ENCODE measurements at regions not wholly inside any gene's neighbourhood (a gene's known extent, or its start where the extent isn't known, plus 50 kb on each side); places are given as distances from the start of the nearest gene placed in this dataset.

DNA sequence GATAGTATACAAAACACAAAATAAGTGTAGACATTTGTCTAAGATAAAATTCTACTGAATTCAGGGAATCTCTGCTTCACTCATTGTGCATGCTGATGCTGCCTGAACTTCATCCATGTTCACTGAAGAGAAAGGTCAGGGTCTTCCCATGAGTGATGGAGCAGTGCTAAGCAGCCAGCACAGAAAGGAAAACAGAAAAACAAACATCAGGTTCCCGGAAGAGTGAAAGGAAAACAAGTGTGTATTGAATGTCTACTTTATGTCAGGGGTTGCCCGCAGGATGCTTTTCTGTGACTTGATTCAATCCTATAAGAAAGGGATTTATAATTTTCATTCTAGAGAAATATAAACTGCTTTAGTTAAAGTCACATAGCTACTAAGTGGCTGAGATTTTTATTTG, 522.4 kb downstream of the RAB28 start:
- TF ChIP-seq, protein P1, sequence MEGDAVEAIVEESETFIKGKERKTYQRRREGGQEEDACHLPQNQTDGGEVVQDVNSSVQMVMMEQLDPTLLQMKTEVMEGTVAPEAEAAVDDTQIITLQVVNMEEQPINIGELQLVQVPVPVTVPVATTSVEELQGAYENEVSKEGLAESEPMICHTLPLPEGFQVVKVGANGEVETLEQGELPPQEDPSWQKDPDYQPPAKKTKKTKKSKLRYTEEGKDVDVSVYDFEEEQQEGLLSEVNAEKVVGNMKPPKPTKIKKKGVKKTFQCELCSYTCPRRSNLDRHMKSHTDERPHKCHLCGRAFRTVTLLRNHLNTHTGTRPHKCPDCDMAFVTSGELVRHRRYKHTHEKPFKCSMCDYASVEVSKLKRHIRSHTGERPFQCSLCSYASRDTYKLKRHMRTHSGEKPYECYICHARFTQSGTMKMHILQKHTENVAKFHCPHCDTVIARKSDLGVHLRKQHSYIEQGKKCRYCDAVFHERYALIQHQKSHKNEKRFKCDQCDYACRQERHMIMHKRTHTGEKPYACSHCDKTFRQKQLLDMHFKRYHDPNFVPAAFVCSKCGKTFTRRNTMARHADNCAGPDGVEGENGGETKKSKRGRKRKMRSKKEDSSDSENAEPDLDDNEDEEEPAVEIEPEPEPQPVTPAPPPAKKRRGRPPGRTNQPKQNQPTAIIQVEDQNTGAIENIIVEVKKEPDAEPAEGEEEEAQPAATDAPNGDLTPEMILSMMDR (IDR thresholded peaks at IDR 0.05 in 2 of 3, conservative IDR thresholded peaks at IDR 0.05 in 1 of 3; ENCODE audit: insufficient read depth in 2 of 3, low read depth in 1 of 3, low read length in 3 of 3), result no peak
- TF ChIP-seq, protein P2, sequence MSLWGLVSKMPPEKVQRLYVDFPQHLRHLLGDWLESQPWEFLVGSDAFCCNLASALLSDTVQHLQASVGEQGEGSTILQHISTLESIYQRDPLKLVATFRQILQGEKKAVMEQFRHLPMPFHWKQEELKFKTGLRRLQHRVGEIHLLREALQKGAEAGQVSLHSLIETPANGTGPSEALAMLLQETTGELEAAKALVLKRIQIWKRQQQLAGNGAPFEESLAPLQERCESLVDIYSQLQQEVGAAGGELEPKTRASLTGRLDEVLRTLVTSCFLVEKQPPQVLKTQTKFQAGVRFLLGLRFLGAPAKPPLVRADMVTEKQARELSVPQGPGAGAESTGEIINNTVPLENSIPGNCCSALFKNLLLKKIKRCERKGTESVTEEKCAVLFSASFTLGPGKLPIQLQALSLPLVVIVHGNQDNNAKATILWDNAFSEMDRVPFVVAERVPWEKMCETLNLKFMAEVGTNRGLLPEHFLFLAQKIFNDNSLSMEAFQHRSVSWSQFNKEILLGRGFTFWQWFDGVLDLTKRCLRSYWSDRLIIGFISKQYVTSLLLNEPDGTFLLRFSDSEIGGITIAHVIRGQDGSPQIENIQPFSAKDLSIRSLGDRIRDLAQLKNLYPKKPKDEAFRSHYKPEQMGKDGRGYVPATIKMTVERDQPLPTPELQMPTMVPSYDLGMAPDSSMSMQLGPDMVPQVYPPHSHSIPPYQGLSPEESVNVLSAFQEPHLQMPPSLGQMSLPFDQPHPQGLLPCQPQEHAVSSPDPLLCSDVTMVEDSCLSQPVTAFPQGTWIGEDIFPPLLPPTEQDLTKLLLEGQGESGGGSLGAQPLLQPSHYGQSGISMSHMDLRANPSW (CRISPR knock-in tag; IDR thresholded peaks at IDR 0.05), result no peak
- TF ChIP-seq ZC3H4 (CRISPR knock-in tag; IDR thresholded peaks at IDR 0.05; ENCODE audit: borderline replicate concordance) (no peak), PTBP1 (IDR thresholded peaks at IDR 0.05; ENCODE audit: low read depth, low read length) (no peak), POLR2A (conservative IDR thresholded peaks at IDR 0.05) (no peak)

Data from K562 (cell line).